GM12865 (cell line): ENCODE measurements at regions not wholly inside any gene's neighbourhood (a gene's known extent, or its start where the extent isn't known, plus 50 kb on each side); places are given as distances from the start of the nearest gene placed in this dataset.

Source experiments
- DNase-seq: peaks from one replicate; pipeline ENCODE4 v3.0.0; 2010; ENCODE audit warnings: low read depth
- H3K4me3 ChIP-seq: 2 replicates; pipeline ENCODE4 v1.5.1; 2011; ENCODE audit warnings: mild to moderate bottlenecking, low read depth, low read length, control low read depth
- TF ChIP-seq, protein P1 (sequence below): IDR thresholded peaks from 2 replicates; pipeline ENCODE4 v1.5.1; 2011; ENCODE audit warnings: low read length, control low read depth, low read depth, inconsistent platforms; ENCODE audit not compliant: insufficient read depth; ENCODE audit errors: missing control alignments

DNA sequence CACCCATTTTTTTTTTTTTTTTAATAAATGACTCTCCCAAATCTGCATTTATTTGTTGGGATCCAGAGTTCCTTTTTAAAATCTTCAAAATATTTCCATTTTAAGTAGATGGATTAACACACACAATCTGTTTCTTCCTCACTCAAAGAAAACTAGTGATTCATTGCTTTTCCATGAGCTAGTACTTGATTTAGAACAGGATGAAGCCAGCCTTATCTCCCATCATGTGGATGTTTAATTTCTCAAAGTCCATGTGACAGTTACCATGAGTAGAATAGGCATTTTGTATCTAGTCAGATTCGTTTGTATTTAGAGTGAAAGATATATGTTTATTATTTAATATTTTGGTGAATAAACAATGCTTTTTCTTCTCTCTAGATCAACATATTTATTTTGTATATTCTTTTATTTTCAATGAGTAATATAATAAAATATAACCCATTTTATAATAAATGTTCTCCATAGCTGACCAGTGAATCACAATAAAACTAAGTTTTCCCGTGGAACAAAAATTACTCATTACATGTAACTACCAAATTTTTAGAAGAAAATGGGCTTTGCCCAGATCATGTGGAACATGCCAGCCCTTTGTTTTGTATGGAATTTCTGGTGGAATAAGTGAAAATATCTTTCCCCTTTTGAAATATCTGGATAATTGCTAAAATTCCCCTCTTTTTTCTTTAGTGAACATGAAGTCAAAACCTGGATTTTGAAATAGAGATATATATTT is 54.9 kb upstream of the RPS23 start:
- no peak overlapping the region for H3K4me3 ChIP-seq
- DNase-seq: no peak
- TF ChIP-seq, protein P1, sequence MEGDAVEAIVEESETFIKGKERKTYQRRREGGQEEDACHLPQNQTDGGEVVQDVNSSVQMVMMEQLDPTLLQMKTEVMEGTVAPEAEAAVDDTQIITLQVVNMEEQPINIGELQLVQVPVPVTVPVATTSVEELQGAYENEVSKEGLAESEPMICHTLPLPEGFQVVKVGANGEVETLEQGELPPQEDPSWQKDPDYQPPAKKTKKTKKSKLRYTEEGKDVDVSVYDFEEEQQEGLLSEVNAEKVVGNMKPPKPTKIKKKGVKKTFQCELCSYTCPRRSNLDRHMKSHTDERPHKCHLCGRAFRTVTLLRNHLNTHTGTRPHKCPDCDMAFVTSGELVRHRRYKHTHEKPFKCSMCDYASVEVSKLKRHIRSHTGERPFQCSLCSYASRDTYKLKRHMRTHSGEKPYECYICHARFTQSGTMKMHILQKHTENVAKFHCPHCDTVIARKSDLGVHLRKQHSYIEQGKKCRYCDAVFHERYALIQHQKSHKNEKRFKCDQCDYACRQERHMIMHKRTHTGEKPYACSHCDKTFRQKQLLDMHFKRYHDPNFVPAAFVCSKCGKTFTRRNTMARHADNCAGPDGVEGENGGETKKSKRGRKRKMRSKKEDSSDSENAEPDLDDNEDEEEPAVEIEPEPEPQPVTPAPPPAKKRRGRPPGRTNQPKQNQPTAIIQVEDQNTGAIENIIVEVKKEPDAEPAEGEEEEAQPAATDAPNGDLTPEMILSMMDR: no peak

DNA sequence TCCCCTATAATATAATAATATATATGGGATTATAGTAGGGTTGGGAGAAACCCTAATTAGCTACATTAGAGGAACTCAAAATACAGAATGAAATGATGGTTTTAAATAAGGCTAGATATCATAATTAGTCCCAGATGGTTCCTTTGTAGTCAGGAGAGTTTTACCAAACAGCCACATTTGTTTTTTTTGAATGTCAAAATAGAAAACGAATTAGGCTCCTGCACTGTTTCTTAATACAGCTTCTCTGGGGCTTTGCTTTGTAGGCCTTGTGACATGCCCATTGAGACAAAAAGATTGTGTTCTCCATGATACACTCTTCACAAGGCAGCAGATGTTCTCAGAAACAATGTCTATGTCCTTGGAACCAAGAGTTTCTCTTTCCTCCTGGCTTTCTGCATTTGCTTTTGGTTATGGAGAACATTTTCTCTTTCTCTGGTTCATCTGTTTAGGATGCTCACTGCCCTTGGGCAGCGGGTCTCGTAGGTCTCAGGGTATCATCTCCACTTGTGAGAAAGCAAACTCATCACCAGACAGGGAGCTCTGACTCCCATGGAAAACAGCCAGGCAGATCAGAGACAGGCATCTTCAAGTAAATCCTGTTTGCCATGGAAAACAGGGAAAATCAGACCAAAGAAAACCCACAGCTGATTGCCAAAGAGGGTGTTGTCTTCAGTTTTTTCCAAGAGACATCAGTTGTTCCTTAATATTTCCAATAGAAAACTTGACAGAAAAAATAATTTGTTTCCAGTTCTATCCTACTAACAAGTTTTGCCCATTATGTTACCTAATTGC is 54.1 kb upstream of the RPS23 start:
- TF ChIP-seq, protein P1: no peak
- H3K4me3 ChIP-seq: no peak overlapping the region
- DNase-seq: no peak

DNA sequence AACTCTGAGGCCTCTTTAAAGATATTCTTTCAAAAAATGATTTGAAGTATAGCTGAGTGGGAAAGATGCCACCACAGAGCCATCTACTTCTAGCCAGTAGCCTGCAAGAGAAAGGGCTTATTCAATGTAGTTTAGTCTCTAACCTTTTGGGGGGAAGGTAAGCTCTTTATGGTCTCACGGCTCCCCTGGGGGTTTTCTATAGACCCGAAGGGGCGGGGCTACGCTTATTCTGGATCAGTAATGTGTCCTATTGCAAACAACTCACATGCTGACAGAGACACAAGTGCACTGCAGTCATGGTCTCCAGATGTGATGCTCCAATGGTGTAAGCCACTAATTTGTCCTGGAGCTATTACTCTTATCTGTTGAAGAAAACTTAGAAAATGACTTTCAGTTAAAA is 53.4 kb upstream of the RPS23 start:
- TF ChIP-seq, protein P1: no peak
- H3K4me3 ChIP-seq: no peak overlapping the region
- DNase-seq: no peak

DNA sequence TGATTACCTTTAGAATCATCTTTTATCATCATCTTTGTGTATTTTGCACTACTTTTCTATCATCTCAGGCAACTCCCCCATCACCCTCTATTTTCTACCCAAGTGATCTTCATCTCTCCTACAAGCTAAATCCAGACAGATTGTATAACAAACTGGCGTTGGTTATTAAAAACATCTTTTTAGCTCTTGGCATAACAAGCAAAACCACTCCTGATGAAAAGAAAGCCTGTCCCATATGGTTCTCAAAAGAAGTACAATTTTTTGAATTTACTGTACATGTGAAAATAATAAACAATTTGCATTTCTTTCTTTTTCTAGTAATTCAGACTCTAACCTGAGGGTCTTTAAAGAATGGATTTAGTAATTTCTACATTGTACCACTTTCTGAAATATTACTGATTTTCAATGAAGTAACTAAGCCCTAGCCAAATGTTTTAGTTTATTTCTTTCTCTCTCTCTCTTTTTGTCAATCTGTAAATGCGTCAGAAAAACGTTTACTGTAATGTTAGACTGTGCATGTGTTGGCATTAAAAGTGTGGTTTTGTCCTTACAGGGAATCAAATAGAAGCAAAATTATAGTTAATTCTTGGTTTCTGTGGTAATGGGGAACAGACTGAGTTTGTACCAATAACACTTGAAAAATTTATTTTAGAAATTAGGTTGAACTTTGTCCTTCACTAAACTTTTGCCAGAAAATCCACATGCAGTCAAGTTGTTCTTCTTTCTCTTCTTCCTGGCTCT is 52.5 kb upstream of the RPS23 start:
- TF ChIP-seq, protein P1: no peak
- no peak overlapping the region for H3K4me3 ChIP-seq
- no peak for DNase-seq

DNA sequence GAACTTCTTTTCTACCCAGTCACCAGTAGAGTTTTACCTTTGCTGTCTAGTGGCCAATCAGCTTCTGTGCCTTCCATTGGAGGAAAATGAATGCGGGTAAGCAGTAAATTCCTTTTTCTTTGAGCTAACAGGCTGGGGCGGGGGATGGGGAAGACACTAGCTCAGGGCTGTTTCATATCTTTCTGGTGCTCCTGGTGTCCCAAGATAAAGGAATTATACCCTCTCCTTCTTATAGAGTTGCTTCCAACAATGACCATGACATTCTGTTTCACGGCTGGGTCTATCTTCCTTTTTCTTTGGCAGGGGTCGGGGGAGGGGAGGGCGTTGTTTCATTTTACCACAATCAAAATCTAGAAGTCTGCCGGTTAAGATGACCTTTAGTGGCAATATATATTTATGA is 51.2 kb upstream of the RPS23 start:
- DNase-seq: no peak
- H3K4me3 ChIP-seq: no peak overlapping the region
- TF ChIP-seq, protein P1: no peak
